RPMI8226 (cell line): ENCODE measurements at regions not wholly inside any gene's neighbourhood (a gene's known extent, or its start where the extent isn't known, plus 50 kb on each side); places are given as distances from the start of the nearest gene placed in this dataset.
"Not testable (repeated sequence)": the region's sequence is repeated elsewhere in the genome, so short reads cannot be mapped to it uniquely, and the experiment has no call there.

Source experiments
- DNase-seq: peaks from one replicate; pipeline ENCODE4 v3.0.0-alpha.2; 2015

GRCh38 chr20:40896814-40897700 is 131.6 kb upstream of the TOP1 start:
- DNase-seq, result no peak

GRCh38 chr20:40899344-40899743 is 129.3 kb upstream of the TOP1 start:
- DNase-seq, result no peak

- DNase-seq, result no peak
Measured at GRCh38 chr20:40900666-40901215, 127.9 kb upstream of the TOP1 start.

GRCh38 chr20:40902661-40903060 is 126.0 kb upstream of the TOP1 start:
- no peak for DNase-seq

GRCh38 chr20:40908309-40908708 is 120.3 kb upstream of the TOP1 start:
- no peak for DNase-seq

GRCh38 chr20:40909489-40909888 is 119.1 kb upstream of the TOP1 start:
- DNase-seq, result not testable (repeated sequence)

GRCh38 chr20:40910436-40910835 is 118.2 kb upstream of the TOP1 start:
- not testable (repeated sequence) for DNase-seq

GRCh38 chr20:40911152-40911551 is 117.5 kb upstream of the TOP1 start:
- DNase-seq, result not testable (repeated sequence)

GRCh38 chr20:40913224-40914185 is 115.1 kb upstream of the TOP1 start:
- no peak for DNase-seq

GRCh38 chr20:40915756-40916155 is 112.9 kb upstream of the TOP1 start:
- no peak for DNase-seq

GRCh38 chr20:40916276-40916675 is 112.3 kb upstream of the TOP1 start:
- no peak for DNase-seq

- DNase-seq, result no peak
Measured at GRCh38 chr20:40920291-40920690, 108.3 kb upstream of the TOP1 start.

GRCh38 chr20:40922865-40923264 is 105.8 kb upstream of the TOP1 start:
- no peak for DNase-seq

- DNase-seq, result no peak
Measured at GRCh38 chr20:40925829-40926510, 102.7 kb upstream of the TOP1 start.

- DNase-seq, result no peak
Measured at GRCh38 chr20:40926928-40927327, 101.7 kb upstream of the TOP1 start.

GRCh38 chr20:40930561-40930960 is 98.1 kb upstream of the TOP1 start:
- no peak for DNase-seq

GRCh38 chr20:40931410-40932044 is 97.1 kb upstream of the TOP1 start:
- DNase-seq, result no peak

- DNase-seq, result no peak
Measured at GRCh38 chr20:40932436-40932835, 96.2 kb upstream of the TOP1 start.

GRCh38 chr20:40933758-40934157 is 94.9 kb upstream of the TOP1 start:
- no peak for DNase-seq

GRCh38 chr20:40938020-40938419 is 90.6 kb upstream of the TOP1 start:
- no peak for DNase-seq

- DNase-seq, result no peak
Measured at GRCh38 chr20:40939667-40940066, 89.0 kb upstream of the TOP1 start.

GRCh38 chr20:40941133-40941610 is 87.5 kb upstream of the TOP1 start:
- no peak for DNase-seq
